AG04449 (cell line): ENCODE measurements at regions not wholly inside any gene's neighbourhood (a gene's known extent, or its start where the extent isn't known, plus 50 kb on each side); places are given as distances from the start of the nearest gene placed in this dataset.

Source experiments
- CTCF ChIA-PET: fragments of 350-600 bp; formaldehyde crosslinking; extraction: SDS; loops from one replicate; lab custom pipeline; 2021; ENCODE audit warnings: antibody characterized with exemption; lab: Yijun Ruan, JAX
- POLR2A ChIA-PET: fragments of 400-600, 350-600 bp; formaldehyde crosslinking; extraction: SDS; loops from one replicate; lab custom pipeline; 2020; ENCODE audit warnings: antibody characterized with exemption, inconsistent platforms; lab: Yijun Ruan, JAX
- DNase-seq: peaks from one replicate; pipeline ENCODE4 v3.0.0-alpha.2; 2010; ENCODE audit warnings: low read depth, low spot score
- H3K4me3 ChIP-seq: 2 replicates; pipeline ENCODE4 v1.5.1; 2011; ENCODE audit warnings: low read depth, mild to moderate bottlenecking, control low read depth, low read length
- CTCF ChIP-seq: IDR thresholded peaks from one replicate; pipeline ENCODE4 v1.5.1; 2011; ENCODE audit warnings: mild to moderate bottlenecking, moderate library complexity, low read length, control low read depth, inconsistent platforms; ENCODE audit not compliant: insufficient read depth; ENCODE audit errors: missing control alignments

- no peak for TF ChIP-seq CTCF
- no peak for DNase-seq
- H3K4me3 ChIP-seq = no peak overlapping the region
- ChIA-PET CTCF (interaction anchor here (0.7 to 2.8 kb wide), 3 partner anchors 8 to 317 kb away, joined by 3 to 10 read pairs (median 4); no protein-coding TSS in a partner anchor), POLR2A (no interaction called here)
Measured at GRCh38 chr6:100161782-100162365, 167.9 kb upstream of the MCHR2 start.

- H3K4me3 ChIP-seq = no peak overlapping the region
Measured at GRCh38 chr6:100160930-100161329, 166.9 kb upstream of the MCHR2 start.

GRCh38 chr6:100155141-100155540 lies 161.1 kb upstream of the MCHR2 start:
- no peak for DNase-seq
- H3K4me3 ChIP-seq = no peak overlapping the region
- no peak for TF ChIP-seq CTCF
- ChIA-PET POLR2A (no interaction called here), CTCF (interaction anchor here (0.7 to 1.5 kb wide), 3 partner anchors 21 to 38 kb away, joined by 3 to 4 read pairs (median 3); no protein-coding TSS in a partner anchor)

More at GRCh38 chr6:100160930-100161329, 166.9 kb upstream of the MCHR2 start:
- POLR2A ChIA-PET = no interaction called here
- CTCF ChIA-PET = no interaction called here
- DNase-seq = no peak
- no peak for TF ChIP-seq CTCF

GRCh38 chr6:100153636-100154275 lies 159.7 kb upstream of the MCHR2 start:
- no peak for DNase-seq
- ChIA-PET POLR2A (no interaction called here), CTCF (interaction anchor here (1.0 to 2.2 kb wide), 6 partner anchors 9 to 420 kb away, joined by 3 to 4 read pairs (median 4); no protein-coding TSS in a partner anchor)
- no peak overlapping the region for H3K4me3 ChIP-seq
- TF ChIP-seq CTCF = no peak

GRCh38 chr6:100152201-100152600 lies 158.2 kb upstream of the MCHR2 start:
- POLR2A ChIA-PET = no interaction called here
- no peak for DNase-seq
- TF ChIP-seq CTCF = no peak
- CTCF ChIA-PET = interaction anchor here (1.7 kb wide), 1 partner anchor 36 kb away, joined by 7 read pairs; no protein-coding TSS in a partner anchor
- no peak overlapping the region for H3K4me3 ChIP-seq

- CTCF ChIA-PET = interaction anchor here (1.0 kb wide), 1 partner anchor 32 kb away, joined by 4 read pairs; no protein-coding TSS in a partner anchor
- POLR2A ChIA-PET = no interaction called here
- no peak overlapping the region for H3K4me3 ChIP-seq
- no peak for DNase-seq
- TF ChIP-seq CTCF = no peak
Measured at GRCh38 chr6:100144991-100145390, 151.0 kb upstream of the MCHR2 start.
